Osteocyte (in vitro differentiated cells): ENCODE measurements at regions not wholly inside any gene's neighbourhood (a gene's known extent, or its start where the extent isn't known, plus 50 kb on each side); places are given as distances from the start of the nearest gene placed in this dataset.
A peak's percentile ranks its signal among the peaks of the same experiment; 100 is the strongest.

ENCODE experiments used
- DNase-seq: peaks from one replicate; pipeline ENCODE4 v3.0.0; 2021; ENCODE audit warnings: mixed read lengths; ENCODE audit not compliant: unreplicated experiment; ENCODE audit errors: extremely low spot score
- H3K27ac Mint-ChIP-seq: one replicate; pipeline ENCODE4 v1.8.0; 2021; ENCODE audit warnings: mild to moderate bottlenecking, mixed read lengths; ENCODE audit not compliant: unreplicated experiment
- H3K27me3 Mint-ChIP-seq: one replicate; pipeline ENCODE4 v1.8.0; 2021; ENCODE audit warnings: mixed read lengths; ENCODE audit not compliant: unreplicated experiment
- H3K36me3 Mint-ChIP-seq: one replicate; pipeline ENCODE4 v1.8.0; 2021; ENCODE audit warnings: mixed read lengths; ENCODE audit not compliant: unreplicated experiment
- H3K4me1 Mint-ChIP-seq: one replicate; pipeline ENCODE4 v1.8.0; 2021; ENCODE audit warnings: mixed read lengths; ENCODE audit not compliant: unreplicated experiment
- H3K4me3 Mint-ChIP-seq: one replicate; pipeline ENCODE4 v1.8.0; 2021; ENCODE audit warnings: mild to moderate bottlenecking, moderate library complexity, mixed read lengths; ENCODE audit not compliant: unreplicated experiment
- H3K9me3 Mint-ChIP-seq: one replicate; pipeline ENCODE4 v1.8.0; 2021; ENCODE audit warnings: mixed read lengths; ENCODE audit not compliant: unreplicated experiment
- TF ChIP-seq, protein P1 (sequence below): fragments of 200-600 bp; sonication (generic); IDR thresholded peaks from 2 replicates; pipeline ENCODE4 v1.5.0; 2021; ENCODE audit warnings: antibody characterized with exemption, mild to moderate bottlenecking, moderate library complexity

DNA sequence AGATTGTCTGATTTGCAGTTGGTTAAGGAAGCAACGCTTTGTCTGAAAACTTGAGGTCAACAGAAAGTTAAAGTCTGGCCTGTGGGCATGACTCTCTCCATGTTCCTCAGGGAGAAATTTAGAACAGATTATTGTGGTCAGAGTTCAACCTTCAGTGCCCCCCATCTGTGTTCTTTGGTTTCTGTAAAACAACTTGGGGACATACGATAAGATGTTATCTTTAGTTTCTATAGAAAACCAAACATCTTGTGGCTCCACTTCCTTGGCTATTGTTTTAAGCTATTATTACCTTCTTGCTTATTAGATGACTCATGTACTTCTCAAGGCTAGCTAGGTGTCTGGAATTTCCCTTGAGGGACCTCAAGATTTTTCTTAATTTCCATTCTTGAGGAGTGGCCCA lies 507.7 kb downstream of the PDHA2 start:
- H3K4me3 Mint-ChIP-seq: no peak overlapping the region
- no peak for DNase-seq
- H3K9me3 Mint-ChIP-seq: no peaks in the 10 kb centered on the region
- peaks cover 2% of the 10 kb centered on the region for H3K27me3 Mint-ChIP-seq
- H3K36me3 Mint-ChIP-seq: no peaks in the 10 kb centered on the region
- TF ChIP-seq, protein P1, sequence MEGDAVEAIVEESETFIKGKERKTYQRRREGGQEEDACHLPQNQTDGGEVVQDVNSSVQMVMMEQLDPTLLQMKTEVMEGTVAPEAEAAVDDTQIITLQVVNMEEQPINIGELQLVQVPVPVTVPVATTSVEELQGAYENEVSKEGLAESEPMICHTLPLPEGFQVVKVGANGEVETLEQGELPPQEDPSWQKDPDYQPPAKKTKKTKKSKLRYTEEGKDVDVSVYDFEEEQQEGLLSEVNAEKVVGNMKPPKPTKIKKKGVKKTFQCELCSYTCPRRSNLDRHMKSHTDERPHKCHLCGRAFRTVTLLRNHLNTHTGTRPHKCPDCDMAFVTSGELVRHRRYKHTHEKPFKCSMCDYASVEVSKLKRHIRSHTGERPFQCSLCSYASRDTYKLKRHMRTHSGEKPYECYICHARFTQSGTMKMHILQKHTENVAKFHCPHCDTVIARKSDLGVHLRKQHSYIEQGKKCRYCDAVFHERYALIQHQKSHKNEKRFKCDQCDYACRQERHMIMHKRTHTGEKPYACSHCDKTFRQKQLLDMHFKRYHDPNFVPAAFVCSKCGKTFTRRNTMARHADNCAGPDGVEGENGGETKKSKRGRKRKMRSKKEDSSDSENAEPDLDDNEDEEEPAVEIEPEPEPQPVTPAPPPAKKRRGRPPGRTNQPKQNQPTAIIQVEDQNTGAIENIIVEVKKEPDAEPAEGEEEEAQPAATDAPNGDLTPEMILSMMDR: no peak
- no peaks in the 10 kb centered on the region for H3K4me1 Mint-ChIP-seq
- no peak overlapping the region for H3K27ac Mint-ChIP-seq

DNA sequence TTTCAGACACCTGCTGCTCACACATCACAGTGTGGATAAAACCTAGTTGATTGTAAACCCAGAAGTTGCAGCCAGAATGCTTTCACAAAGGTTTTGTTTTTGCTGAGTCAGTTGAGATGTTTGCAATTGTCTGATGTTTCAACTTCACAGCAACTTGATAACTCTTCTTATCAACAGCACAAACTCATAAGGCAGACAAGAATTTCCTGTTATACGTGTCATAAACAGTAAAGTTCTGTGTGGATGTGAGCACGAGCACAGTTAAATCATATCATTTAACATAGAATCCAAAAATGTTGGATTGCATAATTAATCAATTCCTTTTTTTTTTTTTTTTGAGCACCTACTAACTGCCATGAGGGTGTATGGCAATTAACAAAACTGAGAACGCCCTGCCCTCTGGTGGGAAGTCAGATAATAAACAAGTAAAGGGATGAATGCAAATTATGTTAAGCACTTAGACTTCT lies 512.2 kb downstream of the PDHA2 start:
- TF ChIP-seq, protein P1: peak; percentile 58
- peaks cover 6% of the 10 kb centered on the region for H3K4me1 Mint-ChIP-seq
- no peak overlapping the region for H3K4me3 Mint-ChIP-seq
- DNase-seq: no peak
- no peak overlapping the region for H3K27ac Mint-ChIP-seq
- H3K27me3 Mint-ChIP-seq: peaks cover 2% of the 10 kb centered on the region
- no peaks in the 10 kb centered on the region for H3K36me3 Mint-ChIP-seq
- H3K9me3 Mint-ChIP-seq: no peaks in the 10 kb centered on the region

GRCh38 chr4:96354036-96354712 lies 514.3 kb downstream of the PDHA2 start:
- Mint-ChIP-seq H3K27me3 (peaks cover 2% of the 10 kb centered on the region), H3K9me3 (no peaks in the 10 kb centered on the region), H3K4me3 (no peak overlapping the region), H3K27ac (no peak overlapping the region), H3K4me1 (peaks cover 6% of the 10 kb centered on the region), H3K36me3 (no peaks in the 10 kb centered on the region)
- DNase-seq: no peak
- TF ChIP-seq, protein P1: no peak

DNA sequence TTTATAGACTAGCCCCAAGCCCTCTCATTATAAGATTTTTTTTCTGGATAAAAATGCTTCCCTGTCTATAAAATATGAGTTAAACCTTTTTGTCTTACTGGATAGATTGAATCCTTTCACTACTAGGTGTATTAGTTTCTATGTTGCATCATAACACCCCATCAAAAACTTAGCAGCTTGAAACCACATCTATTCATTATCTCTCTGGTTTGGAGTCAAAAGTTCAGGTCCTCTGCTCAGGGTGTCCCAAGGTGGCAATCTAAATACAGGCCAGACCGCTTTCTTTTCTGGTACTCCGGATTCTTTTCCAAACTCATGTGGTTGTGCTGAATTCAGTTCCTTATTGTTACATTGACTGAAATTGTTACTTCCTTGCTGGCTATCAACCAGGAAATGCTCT lies 515.5 kb downstream of the PDHA2 start:
- no peak for DNase-seq
- TF ChIP-seq, protein P1: no peak
- H3K4me3 Mint-ChIP-seq: no peak overlapping the region
- H3K4me1 Mint-ChIP-seq: peaks cover 6% of the 10 kb centered on the region
- H3K27ac Mint-ChIP-seq: no peak overlapping the region
- H3K27me3 Mint-ChIP-seq: peaks cover 2% of the 10 kb centered on the region
- no peaks in the 10 kb centered on the region for H3K9me3 Mint-ChIP-seq
- H3K36me3 Mint-ChIP-seq: no peaks in the 10 kb centered on the region

- H3K9me3 Mint-ChIP-seq: no peaks in the 10 kb centered on the region
- H3K27me3 Mint-ChIP-seq: no peaks in the 10 kb centered on the region
- H3K4me1 Mint-ChIP-seq: peaks cover 6% of the 10 kb centered on the region
- no peak for DNase-seq
- H3K36me3 Mint-ChIP-seq: no peaks in the 10 kb centered on the region
- H3K4me3 Mint-ChIP-seq: no peak overlapping the region
- H3K27ac Mint-ChIP-seq: no peak overlapping the region
- TF ChIP-seq, protein P1: no peak
Measured at GRCh38 chr4:96356591-96357370, 516.9 kb downstream of the PDHA2 start.
